AG08395 (cell line): ENCODE measurements at regions not wholly inside any gene's neighbourhood (a gene's known extent, or its start where the extent isn't known, plus 50 kb on each side); places are given as distances from the start of the nearest gene placed in this dataset.

ENCODE experiments used
- DNase-seq: peaks from one replicate; pipeline ENCODE4 v3.0.0; 2012; ENCODE audit warnings: mixed read lengths, low spot score

- DNase-seq: peak; percentile 83
Measured at GRCh38 chr11:76721755-76722677, 51.5 kb upstream of the LRRC32 start.

- no peak for DNase-seq
Measured at GRCh38 chr11:76723142-76723541, 52.6 kb upstream of the LRRC32 start.

GRCh38 chr11:76723548-76723947 is 53.0 kb upstream of the LRRC32 start:
- DNase-seq: no peak

GRCh38 chr11:76724171-76724768 is 53.7 kb upstream of the LRRC32 start:
- DNase-seq: no peak

GRCh38 chr11:76728227-76728626 is 54.9 kb upstream of the TSKU start:
- no peak for DNase-seq

GRCh38 chr11:76728778-76729177 is 54.4 kb upstream of the TSKU start:
- no peak for DNase-seq

- no peak for DNase-seq
Measured at GRCh38 chr11:76729214-76729613, 53.9 kb upstream of the TSKU start.

GRCh38 chr11:76730887-76731565 is 52.1 kb upstream of the TSKU start:
- no peak for DNase-seq

GRCh38 chr11:76732643-76733042 is 50.5 kb upstream of the TSKU start:
- DNase-seq: no peak
